NT2/D1 (cell line): ENCODE measurements at regions not wholly inside any gene's neighbourhood (a gene's known extent, or its start where the extent isn't known, plus 50 kb on each side); places are given as distances from the start of the nearest gene placed in this dataset.
"Not testable (repeated sequence)": the region's sequence is repeated elsewhere in the genome, so short reads cannot be mapped to it uniquely, and the experiment has no call there.

Experiments used
- DNase-seq: peaks from one replicate; pipeline ENCODE4 v3.0.0-alpha.2; 2011; ENCODE audit warnings: low read depth, low spot score
- H3K27me3 ChIP-seq: 2 replicates; pipeline ENCODE4 v1.6.0; 2011; ENCODE audit warnings: mild to moderate bottlenecking; ENCODE audit not compliant: insufficient read length, insufficient read depth
- H3K36me3 ChIP-seq: 2 replicates; pipeline ENCODE4 v1.6.1; 2011; ENCODE audit warnings: mild to moderate bottlenecking, low read length, mixed read lengths; ENCODE audit not compliant: insufficient read depth, insufficient read length
- H3K4me1 ChIP-seq: 2 replicates; pipeline ENCODE4 v1.5.1; 2011; ENCODE audit not compliant: insufficient read depth, insufficient read length
- H3K4me3 ChIP-seq: 2 replicates; pipeline ENCODE4 v1.5.1; 2011; ENCODE audit warnings: low read depth; ENCODE audit not compliant: insufficient read length
- H3K9ac ChIP-seq: 2 replicates; pipeline ENCODE4 v1.6.0; 2011; ENCODE audit warnings: low read depth; ENCODE audit not compliant: insufficient read length
- H3K9me3 ChIP-seq: 2 replicates; pipeline ENCODE4 v1.5.1; 2011; ENCODE audit warnings: mild to moderate bottlenecking, low read length; ENCODE audit not compliant: insufficient read depth
- SUZ12 ChIP-seq: IDR thresholded peaks from 2 replicates; pipeline ENCODE4 v1.6.1; 2011; ENCODE audit not compliant: insufficient read length, insufficient read depth; ENCODE audit errors: extremely low read depth
- YY1 ChIP-seq: IDR thresholded peaks from 2 replicates; pipeline ENCODE4 v1.6.1; 2011; ENCODE audit not compliant: insufficient read length, insufficient read depth
- ZNF274 ChIP-seq: IDR thresholded peaks from 2 replicates; pipeline ENCODE4 v1.6.1; 2011; ENCODE audit warnings: mild to moderate bottlenecking, low read depth, low read length

DNA sequence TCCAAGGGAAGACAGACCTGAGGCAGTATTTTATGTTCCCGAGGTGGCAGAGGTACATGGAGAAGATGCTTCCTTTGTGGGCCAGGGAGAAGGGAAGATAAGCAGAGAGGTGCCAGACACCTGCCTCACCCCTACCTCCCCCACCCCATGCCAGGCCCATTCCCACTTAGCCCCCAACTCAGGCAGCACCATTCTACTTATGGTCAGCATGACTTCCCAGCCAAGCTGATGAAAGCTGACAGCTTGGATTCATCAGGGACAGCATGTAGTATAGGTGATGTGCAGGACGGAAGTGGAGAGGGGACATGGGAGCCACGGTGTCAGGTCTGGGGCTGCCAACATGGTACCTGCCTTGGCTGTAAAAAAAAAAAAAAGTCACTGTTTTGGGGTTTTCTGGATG lies 57.5 kb upstream of the CSPG4 start:
- DNase-seq = no peak
- no peak for TF ChIP-seq SUZ12
- TF ChIP-seq YY1 = no peak
- no peak for TF ChIP-seq ZNF274
- peaks cover 2% of the 10 kb centered on the region for H3K4me1 ChIP-seq
- no peak overlapping the region for H3K4me3 ChIP-seq
- 0 out of 2 replicates have a peak, but pooled peaks cover 1% of the 10 kb centered on the region for H3K9me3 ChIP-seq
- no peak overlapping the region for H3K9ac ChIP-seq
- no peaks in the 10 kb centered on the region for H3K27me3 ChIP-seq
- no peaks in the 10 kb centered on the region for H3K36me3 ChIP-seq

DNA sequence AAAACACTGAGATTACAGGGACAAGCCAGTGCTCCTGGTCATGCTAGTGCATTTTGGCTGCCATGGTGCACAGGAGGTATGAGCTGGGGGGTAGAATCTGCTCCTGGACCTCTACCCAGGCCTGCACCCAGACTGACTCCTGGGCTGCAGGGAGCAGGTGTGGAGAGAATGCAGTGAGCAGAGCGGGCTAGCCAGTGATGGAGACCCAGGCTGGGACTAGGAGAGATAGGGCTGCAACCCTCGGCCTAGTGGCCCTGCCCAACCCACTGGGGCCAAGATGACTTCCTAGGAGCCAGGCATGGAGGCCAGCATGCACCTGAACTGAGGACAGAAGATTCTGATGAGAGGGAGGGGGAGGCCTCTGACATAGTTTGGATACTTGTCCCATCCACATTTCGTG lies 55.9 kb upstream of the CSPG4 start:
- not testable (repeated sequence) for H3K9me3 ChIP-seq, H3K9ac ChIP-seq, H3K4me1 ChIP-seq, H3K36me3 ChIP-seq, H3K4me3 ChIP-seq, H3K27me3 ChIP-seq, DNase-seq

DNA sequence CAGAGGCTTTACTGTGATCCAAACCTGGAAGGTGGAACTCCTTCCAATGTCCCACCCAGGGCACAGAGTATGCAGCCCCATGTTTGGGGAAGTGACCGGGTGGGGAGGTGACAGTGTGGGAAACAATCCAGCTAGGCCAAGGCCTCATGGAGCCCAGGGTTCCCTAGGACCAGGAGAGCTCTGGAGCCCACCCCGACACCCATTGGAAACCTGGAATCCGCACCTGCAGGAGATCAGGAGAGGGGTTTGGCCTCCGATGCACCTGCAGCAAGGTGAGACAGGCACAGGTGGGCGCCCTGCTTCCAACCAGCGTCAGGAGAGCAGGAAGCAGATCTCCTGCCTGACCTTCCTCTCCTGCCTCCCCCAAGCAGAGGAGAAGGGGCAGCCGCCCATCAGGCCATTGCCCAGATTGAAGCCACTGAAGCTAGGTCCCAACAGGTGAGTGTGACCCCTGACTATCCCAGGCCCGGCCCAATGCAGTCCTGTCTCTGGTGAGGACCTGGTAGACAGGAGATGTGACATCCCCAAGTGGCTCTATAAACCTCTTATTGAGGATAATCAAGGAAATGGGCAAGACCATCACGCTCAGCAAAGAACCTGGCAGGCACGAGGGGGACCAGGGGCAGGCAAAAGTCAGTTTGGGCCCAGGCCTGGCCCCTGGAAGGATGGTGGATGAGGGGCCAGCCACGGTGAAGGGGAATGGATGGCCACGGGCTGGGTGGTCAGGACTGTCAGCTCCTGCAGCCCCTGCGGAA lies 53.1 kb upstream of the CSPG4 start:
- H3K9ac ChIP-seq, H3K9me3 ChIP-seq, DNase-seq, H3K27me3 ChIP-seq, H3K36me3 ChIP-seq, H3K4me3 ChIP-seq, H3K4me1 ChIP-seq: not testable (repeated sequence)

DNA sequence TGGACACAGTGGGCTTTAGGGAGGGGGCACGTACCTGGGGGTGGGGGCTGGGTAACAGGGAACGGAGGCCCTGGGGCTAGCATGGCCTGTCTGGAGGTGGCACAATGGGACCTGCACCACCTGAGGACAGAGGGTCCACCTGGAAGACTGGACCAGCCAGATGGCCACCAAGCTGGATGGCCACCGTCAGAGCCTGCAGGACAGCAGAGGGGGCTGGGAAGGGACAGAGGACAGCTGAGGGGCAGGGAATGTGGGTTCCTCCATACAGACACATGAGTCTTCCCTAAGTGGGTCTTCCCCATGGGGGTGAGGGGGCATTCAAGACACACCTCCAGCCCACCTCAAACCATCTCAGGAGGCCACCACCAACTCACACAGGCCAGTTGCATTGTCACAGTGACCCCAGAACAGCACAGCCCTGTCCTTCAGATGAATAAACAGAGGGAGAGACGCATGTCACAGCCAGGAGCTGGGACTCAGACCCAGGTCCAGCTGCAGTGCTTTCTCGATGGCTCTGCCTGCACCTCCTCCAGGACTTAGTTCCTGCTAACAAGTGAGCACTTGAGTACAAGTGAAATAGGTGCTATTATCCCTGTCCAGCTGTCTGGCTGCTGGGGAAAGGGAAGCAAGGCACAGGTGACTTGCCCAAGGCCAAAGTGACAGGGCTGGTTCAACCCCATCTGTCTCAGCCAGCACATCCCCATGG lies 52.4 kb upstream of the CSPG4 start:
- H3K9ac ChIP-seq, H3K4me3 ChIP-seq, H3K9me3 ChIP-seq, H3K27me3 ChIP-seq, DNase-seq, H3K4me1 ChIP-seq, H3K36me3 ChIP-seq: not testable (repeated sequence)

DNA sequence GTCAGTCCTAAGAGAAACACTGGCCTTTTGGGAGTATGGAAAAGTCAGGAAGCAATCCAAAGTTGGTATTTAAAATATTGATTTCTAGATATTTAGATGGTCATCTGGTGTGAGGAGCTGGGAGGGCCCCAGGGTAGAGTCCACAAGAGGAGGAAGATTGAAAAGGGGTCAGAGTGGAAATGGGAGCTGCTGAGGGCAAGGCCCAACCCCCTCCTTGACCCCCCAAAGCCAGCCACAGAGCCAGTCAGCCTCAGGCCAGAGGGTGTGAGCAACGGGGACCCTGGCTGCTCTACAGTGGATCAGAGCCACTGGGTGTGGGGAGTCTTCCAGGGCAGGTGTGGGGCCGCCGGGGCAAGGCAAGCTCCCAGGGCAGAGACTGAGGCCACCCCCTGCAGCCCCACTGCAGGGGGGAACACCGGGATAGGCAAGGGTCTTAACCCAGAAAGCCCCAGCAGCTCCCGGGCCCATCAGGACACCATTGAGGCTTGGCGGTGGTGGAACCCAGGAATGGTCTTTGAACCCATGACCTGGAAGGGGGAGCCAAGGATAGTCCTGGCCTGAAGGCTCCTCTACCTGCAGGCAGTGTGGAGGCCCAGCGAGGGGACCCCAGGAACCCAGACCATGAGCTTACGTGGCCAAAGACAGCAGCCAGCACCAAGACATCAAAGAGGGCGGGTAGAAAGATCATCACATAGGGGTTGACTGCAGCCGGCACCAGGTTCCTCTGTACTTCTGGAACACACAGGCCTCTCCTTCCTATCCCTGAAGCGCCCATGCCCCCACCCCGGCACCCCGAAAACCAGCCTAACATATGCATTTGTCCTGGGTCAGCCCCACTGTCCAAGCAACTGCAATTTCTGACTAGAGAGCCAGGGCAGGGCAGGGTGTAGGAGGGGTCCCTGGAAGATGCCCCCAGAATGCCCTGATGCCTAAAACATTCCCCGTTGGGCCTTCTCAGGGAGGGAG lies 51.3 kb upstream of the CSPG4 start:
- H3K27me3 ChIP-seq, H3K36me3 ChIP-seq, H3K4me1 ChIP-seq, H3K4me3 ChIP-seq, H3K9me3 ChIP-seq, DNase-seq, H3K9ac ChIP-seq: not testable (repeated sequence)

DNA sequence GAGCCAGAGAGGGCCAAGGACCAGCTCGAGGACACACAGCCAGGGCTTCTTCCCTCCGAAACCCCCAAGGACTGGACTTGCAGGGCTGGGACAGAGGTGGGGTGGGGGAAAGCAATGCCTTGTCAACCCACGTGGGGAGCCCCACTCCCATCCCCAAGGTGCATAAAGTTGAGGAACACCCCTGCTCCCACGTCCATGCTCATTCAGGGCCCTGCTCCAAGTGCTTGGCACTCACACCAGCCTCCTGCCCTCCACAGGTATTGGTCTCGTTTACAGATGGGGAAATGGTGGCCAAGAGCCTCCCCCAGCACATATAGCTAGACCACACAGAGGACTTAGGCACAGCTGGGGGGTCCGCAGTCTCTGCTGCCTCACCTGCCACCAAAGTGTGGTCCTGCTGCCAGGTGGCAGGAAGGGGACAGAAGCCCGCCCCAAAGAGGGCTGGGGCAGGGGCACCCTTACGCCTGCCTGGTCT lies 50.5 kb upstream of the CSPG4 start:
- no peak for TF ChIP-seq ZNF274
- no peak for TF ChIP-seq SUZ12
- TF ChIP-seq YY1 = no peak
- DNase-seq = no peak
- no peak overlapping the region for H3K9ac ChIP-seq
- H3K4me3 ChIP-seq = no peak overlapping the region
- H3K36me3 ChIP-seq = no peaks in the 10 kb centered on the region
- H3K9me3 ChIP-seq = no peaks in the 10 kb centered on the region
- no peaks in the 10 kb centered on the region for H3K27me3 ChIP-seq
- no peaks in the 10 kb centered on the region for H3K4me1 ChIP-seq
